ENCODE measurements at regions not wholly inside any gene's neighbourhood (a gene's known extent, or its start where the extent isn't known, plus 50 kb on each side); places are given as distances from the start of the nearest gene placed in this dataset.

DNA sequence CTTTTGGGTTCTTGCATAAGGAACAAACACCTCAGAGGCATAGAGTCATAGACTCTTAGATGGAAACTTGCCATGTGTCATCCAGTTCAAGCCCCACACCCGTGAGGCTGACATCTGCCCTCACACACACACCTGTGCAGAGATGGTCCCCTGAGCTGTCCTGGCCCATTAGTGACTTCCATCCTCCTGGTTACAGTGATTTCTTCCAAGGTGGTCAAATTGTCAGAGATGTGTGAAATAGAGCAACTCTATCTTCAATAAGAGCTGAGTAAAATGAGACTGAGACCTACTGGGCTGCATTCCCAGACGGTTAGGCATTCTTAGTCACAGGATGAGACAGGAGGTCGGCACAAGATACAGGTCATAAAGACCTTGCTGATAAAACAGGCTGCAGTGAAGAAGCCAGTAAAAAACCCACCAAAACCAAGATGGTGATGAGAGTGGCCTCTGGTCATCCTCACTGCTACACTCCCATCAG, 342.2 kb upstream of the TNRC6C start:
- TF ChIP-seq, protein P1, sequence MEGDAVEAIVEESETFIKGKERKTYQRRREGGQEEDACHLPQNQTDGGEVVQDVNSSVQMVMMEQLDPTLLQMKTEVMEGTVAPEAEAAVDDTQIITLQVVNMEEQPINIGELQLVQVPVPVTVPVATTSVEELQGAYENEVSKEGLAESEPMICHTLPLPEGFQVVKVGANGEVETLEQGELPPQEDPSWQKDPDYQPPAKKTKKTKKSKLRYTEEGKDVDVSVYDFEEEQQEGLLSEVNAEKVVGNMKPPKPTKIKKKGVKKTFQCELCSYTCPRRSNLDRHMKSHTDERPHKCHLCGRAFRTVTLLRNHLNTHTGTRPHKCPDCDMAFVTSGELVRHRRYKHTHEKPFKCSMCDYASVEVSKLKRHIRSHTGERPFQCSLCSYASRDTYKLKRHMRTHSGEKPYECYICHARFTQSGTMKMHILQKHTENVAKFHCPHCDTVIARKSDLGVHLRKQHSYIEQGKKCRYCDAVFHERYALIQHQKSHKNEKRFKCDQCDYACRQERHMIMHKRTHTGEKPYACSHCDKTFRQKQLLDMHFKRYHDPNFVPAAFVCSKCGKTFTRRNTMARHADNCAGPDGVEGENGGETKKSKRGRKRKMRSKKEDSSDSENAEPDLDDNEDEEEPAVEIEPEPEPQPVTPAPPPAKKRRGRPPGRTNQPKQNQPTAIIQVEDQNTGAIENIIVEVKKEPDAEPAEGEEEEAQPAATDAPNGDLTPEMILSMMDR (IDR thresholded peaks at IDR 0.05): no peak
- TF ChIP-seq POLR2AphosphoS5 (IDR thresholded peaks at IDR 0.05) (no peak), POLR2A (IDR thresholded peaks at IDR 0.05) (no peak), EP300 (IDR thresholded peaks at IDR 0.05) (no peak)

Measured in stomach (tissue), 4 donors.